ENCODE measurements at regions not wholly inside any gene's neighbourhood (a gene's known extent, or its start where the extent isn't known, plus 50 kb on each side); places are given as distances from the start of the nearest gene placed in this dataset.

GRCh38 chr6:63493557-63493956 is 78.7 kb upstream of the LOC128125822 start:
- H3K4me2 ChIP-seq (ENCODE audit: insufficient read depth, insufficient read length, low read length) = no peak overlapping the region

More at GRCh38 chr6:63493557-63493956, 78.7 kb upstream of the LOC128125822 start:
- Histone ChIP-seq H4K8ac (replicated peaks; ENCODE audit: insufficient read length, low read depth, low read length) (no peak overlapping the region), H3K56ac (ENCODE audit: insufficient read length, low read depth, low read length) (no peak overlapping the region), H3K23ac (ENCODE audit: insufficient read length, low read depth, low read length) (no peak overlapping the region), H3K4me1 (ENCODE audit: insufficient read depth, low read length) (no peaks in the 10 kb centered on the region), H2BK15ac (ENCODE audit: low read depth, low read length) (no peak overlapping the region), H4K91ac (ENCODE audit: insufficient read length, low read depth, low read length) (no peak overlapping the region), H3K14ac (ENCODE audit: insufficient read depth, low read length) (no peak overlapping the region), H3K18ac (ENCODE audit: insufficient read length, low read depth, low read length) (no peak overlapping the region), H2AFZ (ENCODE audit: low read length) (no peak overlapping the region), H2AK5ac (ENCODE audit: insufficient read length, low read length) (no peak overlapping the region), H2BK12ac (ENCODE audit: insufficient read length, low read depth, low read length) (no peak overlapping the region), H3K79me2 (ENCODE audit: insufficient read depth, low read length) (no peaks in the 10 kb centered on the region), H3K79me1 (ENCODE audit: insufficient read depth, low read depth, low read length, poor library complexity, severe bottlenecking) (no peaks in the 10 kb centered on the region), H3T11ph (ENCODE audit: low read length) (no peak overlapping the region), H2BK5ac (ENCODE audit: insufficient read length, low read length) (no peak overlapping the region), H3K27ac (ENCODE audit: insufficient read length, low read depth, low read length) (no peak overlapping the region), H3K23me2 (ENCODE audit: insufficient read length, low read depth, low read length, poor library complexity, severe bottlenecking) (no peaks in the 10 kb centered on the region), H3K4ac (ENCODE audit: low read depth, low read length) (no peak overlapping the region), H4K5ac (ENCODE audit: insufficient read length, low read depth, low read length) (no peak overlapping the region), H4K20me1 (ENCODE audit: control insufficient read depth, insufficient read depth, insufficient read length) (no peaks in the 10 kb centered on the region), H3K27me3 (ENCODE audit: insufficient read depth, low read length) (no peaks in the 10 kb centered on the region), H2BK120ac (ENCODE audit: low read depth, low read length, poor library complexity, severe bottlenecking) (no peak overlapping the region), H3K9ac (ENCODE audit: extremely low read depth, insufficient read length, low read length) (no peak overlapping the region), H3K9me3 (ENCODE audit: control insufficient read depth, low read depth, low read length) (no peaks in the 10 kb centered on the region), H2BK20ac (ENCODE audit: low read depth, low read length, poor library complexity, severe bottlenecking) (no peak overlapping the region)
- Mint-ChIP-seq H3K9me3 (no peaks in the 10 kb centered on the region), H3K27ac (no peak overlapping the region), H3K27me3 (ENCODE audit: low read depth) (no peaks in the 10 kb centered on the region), H3K4me3 (no peak overlapping the region), H3K4me1 (no peaks in the 10 kb centered on the region; a peak in 2 of 4 replicates), H3K36me3 (ENCODE audit: insufficient read depth in 1 of 3, low read depth in 3 of 3) (no peaks in the 10 kb centered on the region)
- TF ChIP-seq CTCF (conservative IDR thresholded peaks at IDR 0.05) = no peak
- DNase-seq = no peak
- no CpG with 5 or more reads among the region's 1 CpG for WGBS (ENCODE audit: extremely low coverage, insufficient read length, low lambda C conversion rate)

Data from H9 (cell line).